NOMO-1 (cell line): ENCODE measurements at regions not wholly inside any gene's neighbourhood (a gene's known extent, or its start where the extent isn't known, plus 50 kb on each side); places are given as distances from the start of the nearest gene placed in this dataset.

ENCODE experiments used
- DNase-seq, 2 experiments: peaks; one replicate each; lab custom pipeline; 2025; ENCODE audit not compliant: unreplicated experiment in 2 of 2; lab: John Stamatoyannopoulos, UW

- no peak for DNase-seq
Observed at GRCh38 chr18:78767648-78768071, 212.0 kb upstream of the SALL3 start.

GRCh38 chr18:78768221-78768620 lies 211.4 kb upstream of the SALL3 start:
- DNase-seq, result no peak

- DNase-seq, result no peak
Observed at GRCh38 chr18:78768656-78769501, 210.7 kb upstream of the SALL3 start.

- no peak for DNase-seq
Observed at GRCh38 chr18:78769502-78770105, 210.0 kb upstream of the SALL3 start.

- no peak for DNase-seq
Observed at GRCh38 chr18:78770139-78770822, 209.3 kb upstream of the SALL3 start.

- no peak for DNase-seq
Observed at GRCh38 chr18:78770823-78771139, 208.8 kb upstream of the SALL3 start.

GRCh38 chr18:78771496-78772359 lies 207.9 kb upstream of the SALL3 start:
- DNase-seq, result no peak

- DNase-seq, result no peak
Observed at GRCh38 chr18:78772360-78773302, 207.0 kb upstream of the SALL3 start.

- no peak for DNase-seq
Observed at GRCh38 chr18:78773303-78773755, 206.3 kb upstream of the SALL3 start.

- DNase-seq, result no peak
Observed at GRCh38 chr18:78773819-78774218, 205.8 kb upstream of the SALL3 start.

- no peak for DNase-seq
Observed at GRCh38 chr18:78774741-78775141, 204.9 kb upstream of the SALL3 start.

GRCh38 chr18:78776151-78776550 lies 203.5 kb upstream of the SALL3 start:
- no peak for DNase-seq

- DNase-seq, result no peak
Observed at GRCh38 chr18:78776706-78777285, 202.8 kb upstream of the SALL3 start.

- no peak for DNase-seq
Observed at GRCh38 chr18:78777992-78778391, 201.6 kb upstream of the SALL3 start.

GRCh38 chr18:78778651-78779050 lies 201.0 kb upstream of the SALL3 start:
- no peak for DNase-seq

- DNase-seq, result no peak
Observed at GRCh38 chr18:78779996-78780718, 199.5 kb upstream of the SALL3 start.

GRCh38 chr18:78780719-78781600 lies 198.7 kb upstream of the SALL3 start:
- no peak for DNase-seq

GRCh38 chr18:78781601-78781960 lies 198.0 kb upstream of the SALL3 start:
- DNase-seq, result no peak
